ENCODE measurements at regions not wholly inside any gene's neighbourhood (a gene's known extent, or its start where the extent isn't known, plus 50 kb on each side); places are given as distances from the start of the nearest gene placed in this dataset.

- H3K9me3 ChIP-seq: no peaks in the 10 kb centered on the region
- no peaks in the 10 kb centered on the region for H3K36me3 ChIP-seq
- DNase-seq (ENCODE audit: low spot score in 2 of 2): no peak
- H3K4me1 ChIP-seq: no peaks in the 10 kb centered on the region
- H3K4me3 ChIP-seq: no peak overlapping the region
- no peaks in the 10 kb centered on the region for H3K27me3 ChIP-seq
- H3K27ac ChIP-seq: no peak overlapping the region
- TF ChIP-seq POLR2A (IDR thresholded peaks at IDR 0.05): no peak
- no peak for TF ChIP-seq CTCF (IDR thresholded peaks at IDR 0.05)
- TF ChIP-seq EP300 (IDR thresholded peaks at IDR 0.05): no peak
Observed at GRCh38 chr17:53106886-53107285, 715.8 kb upstream of the KIF2B start.

GRCh38 chr17:53101706-53102105, 721.0 kb upstream of the KIF2B start:
- no peaks in the 10 kb centered on the region for H3K9me3 ChIP-seq
- H3K4me1 ChIP-seq: peaks cover 0 to 4% (median 0%) of the 10 kb centered on the region in 4 donors
- H3K27me3 ChIP-seq: no peaks in the 10 kb centered on the region
- no peak for DNase-seq (ENCODE audit: low spot score in 2 of 2)
- 96 to 98% methylated on average over 2 of the region's 2 CpGs for WGBS, 2 donors
- no peak overlapping the region for H3K4me3 ChIP-seq
- no peak for TF ChIP-seq EP300 (IDR thresholded peaks at IDR 0.05)
- TF ChIP-seq POLR2A (IDR thresholded peaks at IDR 0.05): no peak
- no peak for TF ChIP-seq CTCF (IDR thresholded peaks at IDR 0.05)
- no peak overlapping the region for H3K27ac ChIP-seq
- no peaks in the 10 kb centered on the region for H3K36me3 ChIP-seq

GRCh38 chr17:53100126-53100525, 722.6 kb upstream of the KIF2B start:
- Histone ChIP-seq H3K4me1 (peaks cover 0 to 4% (median 0%) of the 10 kb centered on the region in 4 donors), H3K4me3 (no peak overlapping the region), H3K27ac (no peak overlapping the region), H3K9me3 (no peaks in the 10 kb centered on the region), H3K27me3 (no peaks in the 10 kb centered on the region), H3K36me3 (no peaks in the 10 kb centered on the region)
- no peak for TF ChIP-seq POLR2A (IDR thresholded peaks at IDR 0.05)
- TF ChIP-seq CTCF (IDR thresholded peaks at IDR 0.05): no peak
- no peak for DNase-seq (ENCODE audit: low spot score in 2 of 2)
- 29 to 37% methylated on average over 3 of the region's 3 CpGs for WGBS, 2 donors

GRCh38 chr17:53093391-53093790, 729.3 kb upstream of the KIF2B start:
- no peaks in the 10 kb centered on the region for H3K27me3 ChIP-seq
- no peak overlapping the region for H3K27ac ChIP-seq
- no peaks in the 10 kb centered on the region for H3K4me1 ChIP-seq
- H3K36me3 ChIP-seq: no peaks in the 10 kb centered on the region
- no peaks in the 10 kb centered on the region for H3K9me3 ChIP-seq
- DNase-seq (ENCODE audit: low spot score in 2 of 2): no peak
- H3K4me3 ChIP-seq: no peak overlapping the region
- WGBS, 2 donors: 45 to 72% methylated on average over 1 of the region's 1 CpG
- TF ChIP-seq CTCF (IDR thresholded peaks at IDR 0.05) (no peak), EP300 (IDR thresholded peaks at IDR 0.05) (no peak), POLR2A (IDR thresholded peaks at IDR 0.05) (no peak)

GRCh38 chr17:53092072-53092471, 730.7 kb upstream of the KIF2B start:
- WGBS, 2 donors: 92 to 97% methylated on average over 2 of the region's 2 CpGs
- TF ChIP-seq EP300 (IDR thresholded peaks at IDR 0.05) (no peak), POLR2A (IDR thresholded peaks at IDR 0.05) (no peak), CTCF (IDR thresholded peaks at IDR 0.05) (no peak)
- Histone ChIP-seq H3K36me3 (no peaks in the 10 kb centered on the region), H3K4me1 (no peaks in the 10 kb centered on the region), H3K4me3 (no peak overlapping the region), H3K27ac (no peak overlapping the region), H3K9me3 (no peaks in the 10 kb centered on the region), H3K27me3 (no peaks in the 10 kb centered on the region)
- DNase-seq (ENCODE audit: low spot score in 2 of 2): no peak

Data from tibial nerve (tissue), 4 donors.